H1 (cell line): ENCODE measurements at regions not wholly inside any gene's neighbourhood (a gene's known extent, or its start where the extent isn't known, plus 50 kb on each side); places are given as distances from the start of the nearest gene placed in this dataset.

ENCODE experiments used
- CTCF ChIA-PET: fragments of 300-600 bp; sonication (Branson Sonifier 250); formaldehyde crosslinking; loops from one replicate; lab custom pipeline; 2021; ENCODE audit not compliant: partially characterized antibody; lab: Charles Lee
- POLR2A ChIA-PET: fragments of 300-600 bp; sonication (Branson Sonifier 250); formaldehyde crosslinking; loops from one replicate; lab custom pipeline; 2021; ENCODE audit warnings: inconsistent platforms; ENCODE audit not compliant: partially characterized antibody; lab: Charles Lee
- DNase-seq, 2 experiments: peaks; one replicate each; pipeline versions ENCODE4 v3.0.0 to v3.0.0-alpha.2; 2010 to 2022; ENCODE audit warnings: low spot score in 2 of 2, low read depth in 1 of 2, mixed read lengths in 1 of 2
- FAIRE-seq: peaks from 2 replicates; lab custom pipeline; 2011; peaks lifted over from hg19 to GRCh38; lab: Jason Lieb, UNC
- H2AFZ ChIP-seq: 2 replicates; pipeline ENCODE4 v1.8.1; 2012; ENCODE audit warnings: low read length, inconsistent platforms
- H2AK5ac ChIP-seq: 2 replicates; pipeline ENCODE4 v1.6.1; 2013; ENCODE audit warnings: low read depth, low read length
- H2BK120ac ChIP-seq: replicated peaks from 2 replicates; pipeline ENCODE3; 2013; ENCODE audit warnings: low read depth, low read length, inconsistent platforms
- H2BK12ac ChIP-seq: 2 replicates; pipeline ENCODE4 v1.6.1; 2013; ENCODE audit warnings: low read depth, low read length
- H2BK15ac ChIP-seq: 2 replicates; pipeline ENCODE4 v1.6.1; 2013; ENCODE audit warnings: low read length
- H2BK20ac ChIP-seq: 2 replicates; pipeline ENCODE4 v1.6.1; 2013; ENCODE audit warnings: low read length
- H2BK5ac ChIP-seq: 2 replicates; pipeline ENCODE4 v1.6.1; 2013; ENCODE audit warnings: low read depth, low read length
- H3K14ac ChIP-seq: 2 replicates; pipeline ENCODE4 v1.6.1; 2013; ENCODE audit warnings: inconsistent platforms; ENCODE audit not compliant: insufficient read length
- H3K18ac ChIP-seq: 2 replicates; pipeline ENCODE4 v1.6.1; 2013; ENCODE audit warnings: low read length; ENCODE audit errors: extremely low read depth
- H3K23ac ChIP-seq: 2 replicates; pipeline ENCODE4 v1.6.1; 2013; ENCODE audit warnings: inconsistent platforms; ENCODE audit not compliant: insufficient read length
- H3K23me2 ChIP-seq: 2 replicates; pipeline ENCODE4 v1.6.1; 2013; ENCODE audit warnings: low read depth, low read length
- H3K27ac ChIP-seq: 2 replicates; pipeline ENCODE4 v1.6.1; 2011; ENCODE audit warnings: low read depth, low read length, inconsistent platforms
- H3K27me3 ChIP-seq, 4 experiments: replicated peaks in 1 of 4; 1 replicate in 1 of 4; 2 replicates in 3 of 4; pipeline versions ENCODE4 v1.6.1 to v1.8.1; 2011 to 2013; ENCODE audit warnings: low read length in 3 of 4, mild to moderate bottlenecking in 3 of 4, inconsistent platforms in 2 of 4, mixed read lengths in 2 of 4, moderate library complexity in 1 of 4; ENCODE audit not compliant: control insufficient read depth in 3 of 4, insufficient read depth in 3 of 4; ENCODE audit errors: extremely low read depth in 1 of 4
- H3K36me3 ChIP-seq, 4 experiments: 2 replicates each; pipeline versions ENCODE4 v1.6.1 to v1.8.1; 2011 to 2013; ENCODE audit warnings: mild to moderate bottlenecking in 4 of 4, low read length in 3 of 4, moderate library complexity in 2 of 4, control low read depth in 1 of 4, inconsistent platforms in 1 of 4; ENCODE audit not compliant: insufficient read depth in 4 of 4, control insufficient read depth in 2 of 4
- H3K4ac ChIP-seq: replicated peaks from 2 replicates; pipeline ENCODE3; 2013; ENCODE audit warnings: low read length, low read depth, mixed read lengths, inconsistent platforms; ENCODE audit not compliant: insufficient read length
- H3K4me1 ChIP-seq, 4 experiments: replicated peaks in 1 of 4; 1 replicate in 1 of 4; 2 replicates in 3 of 4; pipeline versions ENCODE4 v1.6.1 to v1.8.1; 2011 to 2013; ENCODE audit warnings: low read length in 3 of 4, inconsistent platforms in 2 of 4, mixed read lengths in 1 of 4; ENCODE audit not compliant: insufficient read depth in 4 of 4, control insufficient read depth in 3 of 4
- H3K4me2 ChIP-seq, 2 experiments: 2 replicates each; pipeline versions ENCODE4 v1.6.1 to v1.8.1; 2011 to 2013; ENCODE audit warnings: low read depth in 2 of 2, low read length in 2 of 2, control low read depth in 1 of 2, inconsistent platforms in 1 of 2, mild to moderate bottlenecking in 1 of 2; ENCODE audit not compliant: insufficient read depth in 1 of 2
- H3K4me3 ChIP-seq, 4 experiments: fragments of 200-600, 300-600 bp in 1 of 4; sonication (generic), shearing (Covaris generic), sonication (Bioruptor Twin) in 1 of 4; 2 replicates each; pipeline versions ENCODE4 v1.5.1 to v1.8.1; 2011 to 2016; ENCODE audit warnings: low read length in 4 of 4, low read depth in 3 of 4, control low read depth in 2 of 4, inconsistent platforms in 2 of 4, mild to moderate bottlenecking in 2 of 4, mixed read lengths in 1 of 4, moderate library complexity in 1 of 4; ENCODE audit not compliant: insufficient read depth in 2 of 4; ENCODE audit errors: extremely low read depth in 1 of 4
- H3K56ac ChIP-seq: replicated peaks from 2 replicates; pipeline ENCODE3; 2013; ENCODE audit warnings: low read depth, mild to moderate bottlenecking, mixed read lengths, low read length, inconsistent platforms; ENCODE audit not compliant: insufficient read length
- H3K79me1 ChIP-seq: 2 replicates; pipeline ENCODE4 v1.6.1; 2013; ENCODE audit warnings: low read depth, low read length, control low read depth
- H3K79me2 ChIP-seq, 2 experiments: 2 replicates each; pipeline versions ENCODE4 v1.6.1 to v1.8.1; 2012 to 2013; ENCODE audit warnings: low read length in 2 of 2, mild to moderate bottlenecking in 2 of 2, inconsistent platforms in 1 of 2; ENCODE audit not compliant: insufficient read depth in 2 of 2, control insufficient read depth in 1 of 2
- H3K9ac ChIP-seq, 4 experiments: replicated peaks in 1 of 4; 1 replicate in 1 of 4; 2 replicates in 3 of 4; pipeline versions ENCODE4 v1.6.1 to v1.8.1; 2011 to 2013; ENCODE audit warnings: low read depth in 3 of 4, low read length in 3 of 4, control low read depth in 2 of 4, mild to moderate bottlenecking in 2 of 4, moderate library complexity in 2 of 4, inconsistent platforms in 1 of 4; ENCODE audit errors: extremely low read depth in 1 of 4
- H3K9me3 ChIP-seq, 2 experiments: 2 replicates each; pipeline versions ENCODE4 v1.6.1 to v1.8.1; 2012 to 2013; ENCODE audit warnings: mild to moderate bottlenecking in 2 of 2, moderate library complexity in 2 of 2, control low read depth in 1 of 2, inconsistent platforms in 1 of 2, low read depth in 1 of 2, low read length in 1 of 2, mixed read lengths in 1 of 2; ENCODE audit not compliant: insufficient read depth in 2 of 2
- H4K20me1 ChIP-seq, 2 experiments: replicated peaks in 1 of 2; 2 replicates each; pipeline versions ENCODE3 to v1.8.1; 2011 to 2013; ENCODE audit warnings: inconsistent platforms in 2 of 2, low read length in 2 of 2, mild to moderate bottlenecking in 1 of 2; ENCODE audit not compliant: insufficient read depth in 2 of 2, control insufficient read depth in 1 of 2
- H4K5ac ChIP-seq: 2 replicates; pipeline ENCODE4 v1.6.1; 2013; ENCODE audit warnings: low read length, low read depth, mixed read lengths, inconsistent platforms; ENCODE audit not compliant: insufficient read length
- H4K8ac ChIP-seq: 2 replicates; pipeline ENCODE4 v1.8.0; 2013; ENCODE audit warnings: mild to moderate bottlenecking, moderate library complexity, low read length, inconsistent platforms; ENCODE audit not compliant: insufficient read depth; ENCODE audit errors: extremely low read depth
- H4K91ac ChIP-seq: replicated peaks from 2 replicates; pipeline ENCODE3; 2013; ENCODE audit warnings: low read length, mixed read lengths, inconsistent platforms; ENCODE audit not compliant: insufficient read length
- ASH2L ChIP-seq: fragments of 200-600, 300-600 bp; sonication (generic); IDR thresholded peaks from one replicate; pipeline ENCODE4 v1.7.1; 2017; ENCODE audit warnings: low read length
- CBX8 ChIP-seq: fragments of 300-800, 300-1000 bp; sonication (generic); IDR thresholded peaks from 2 replicates; pipeline ENCODE4 v1.7.1; 2016; ENCODE audit warnings: low read depth, low read length, borderline replicate concordance
- CHD1 ChIP-seq: IDR thresholded peaks from 2 replicates; pipeline ENCODE4 v1.6.1; 2012; ENCODE audit warnings: low read depth, low read length, improper control_type of control experiment
- CREB1 ChIP-seq: IDR thresholded peaks from 2 replicates; pipeline ENCODE4 v1.6.1; 2012; ENCODE audit warnings: inconsistent platforms
- EZH2 ChIP-seq: fragments of 200-600 bp; sonication (generic); IDR thresholded peaks from 2 replicates; pipeline ENCODE4 v1.7.1; 2012; ENCODE audit warnings: low read depth, mild to moderate bottlenecking, moderate library complexity, low read length, inconsistent platforms; ENCODE audit not compliant: severe bottlenecking
- FOSL1 ChIP-seq: IDR thresholded peaks from 2 replicates; pipeline ENCODE4 v1.6.1; 2011; ENCODE audit warnings: mild to moderate bottlenecking, low read depth, low read length, moderate library complexity; ENCODE audit not compliant: insufficient read depth
- JUN ChIP-seq: IDR thresholded peaks from 2 replicates; pipeline ENCODE4 v1.6.1; 2011; ENCODE audit warnings: low read depth, mild to moderate bottlenecking, improper control_type of control experiment, low read length
- KDM1A ChIP-seq: fragments of 200-600, 300-600 bp; sonication (generic); IDR thresholded peaks from 2 replicates; pipeline ENCODE4 v1.7.1; 2016; ENCODE audit warnings: mild to moderate bottlenecking, low read length, borderline replicate concordance
- NRF1 ChIP-seq: IDR thresholded peaks from 2 replicates; pipeline ENCODE4 v1.6.1; 2011; ENCODE audit warnings: mild to moderate bottlenecking, low read depth, low read length, improper control_type of control experiment
- PHF8 ChIP-seq: fragments of 200-600 bp; sonication (generic); conservative IDR thresholded peaks from 2 replicates; pipeline ENCODE4 v1.7.1; 2012; ENCODE audit warnings: low read depth, mild to moderate bottlenecking, inconsistent platforms, low read length, moderate library complexity
- POLR2AphosphoS5 ChIP-seq: IDR thresholded peaks from 2 replicates; pipeline ENCODE4 v1.6.1; 2011; ENCODE audit warnings: low read depth, low read length
- RXRA ChIP-seq: IDR thresholded peaks from 2 replicates; pipeline ENCODE4 v1.6.1; 2011; ENCODE audit warnings: low read depth, mild to moderate bottlenecking, low read length, moderate library complexity; ENCODE audit not compliant: insufficient read depth
- TAF7 ChIP-seq: optimal IDR thresholded peaks from 2 replicates; pipeline ENCODE3; 2011; ENCODE audit warnings: low read depth, mild to moderate bottlenecking, inconsistent platforms, low read length, moderate library complexity, borderline replicate concordance
- WGBS, 2 experiments: shearing (Covaris generic) in 1 of 2; methylation state at CpG; one replicate each; pipeline versions ENCODE4 v1.1.6 to v1.1.7; 2013 to 2015; ENCODE audit warnings: low lambda C conversion rate in 2 of 2, mixed read lengths in 2 of 2, inconsistent platforms in 1 of 2, low coverage in 1 of 2, missing lambda C conversion rate in 1 of 2; ENCODE audit not compliant: insufficient replicate concordance in 2 of 2, insufficient coverage in 1 of 2, insufficient read length in 1 of 2; ENCODE audit errors: extremely low coverage in 1 of 2, missing lambda C conversion rate in 1 of 2; 5-methylcytosine and 5-hydroxymethylcytosine counted together
- TF ChIP-seq, protein P1 (sequence below): IDR thresholded peaks from 2 replicates; pipeline ENCODE4 v1.6.1; 2012; ENCODE audit warnings: low read length, inconsistent platforms

DNA sequence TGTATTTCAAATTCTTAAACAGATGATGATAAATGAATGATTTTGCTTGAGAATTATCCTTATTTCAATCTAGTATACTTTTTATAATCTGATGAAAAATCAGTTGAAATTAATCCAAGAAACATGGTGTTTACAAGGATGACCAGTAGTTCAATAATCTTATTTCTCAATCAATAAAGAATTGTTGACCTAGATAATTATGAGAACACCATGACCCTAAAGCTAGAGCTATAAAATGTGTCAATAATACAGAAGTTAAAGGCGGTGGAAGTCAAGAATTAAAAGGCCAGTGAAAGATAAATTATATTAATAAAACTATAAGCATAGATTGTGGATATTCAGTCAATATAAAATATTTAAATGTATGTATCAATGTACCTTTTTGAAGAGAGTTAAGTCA, 667.4 kb upstream of the GCFC2 start:
- no peaks in the 10 kb centered on the region for H3K9me3 ChIP-seq
- H2BK15ac ChIP-seq, result no peak overlapping the region
- no peaks in the 10 kb centered on the region for H3K36me3 ChIP-seq
- no peaks in the 10 kb centered on the region for H3K23me2 ChIP-seq
- H3K4me2 ChIP-seq, result no peak overlapping the region
- no peak overlapping the region for H4K8ac ChIP-seq
- FAIRE-seq, result no peak
- H2BK12ac ChIP-seq, result no peak overlapping the region
- H2BK20ac ChIP-seq, result no peak overlapping the region
- no peak overlapping the region for H2AK5ac ChIP-seq
- POLR2A ChIA-PET, result no interaction called here
- no peak overlapping the region for H3K4ac ChIP-seq
- no peaks in the 10 kb centered on the region for H3K27me3 ChIP-seq
- CTCF ChIA-PET, result interaction anchor here (0.6 kb wide), 1 partner anchor 42 kb away, joined by 3 read pairs; no protein-coding TSS in a partner anchor
- no peak overlapping the region for H2AFZ ChIP-seq
- H4K91ac ChIP-seq, result no peak overlapping the region
- no peak overlapping the region for H3K18ac ChIP-seq
- H3K79me2 ChIP-seq, result no peaks in the 10 kb centered on the region
- H3K4me3 ChIP-seq, result no peak overlapping the region
- H3K79me1 ChIP-seq, result no peaks in the 10 kb centered on the region
- H3K9ac ChIP-seq, result no peak overlapping the region
- WGBS, 2 experiments, result 94% methylated on average over 1 of the region's 1 CpG; no CpG with 5 or more reads in 1 of the 2 experiments
- H3K56ac ChIP-seq, result no peak overlapping the region
- no peak overlapping the region for H3K14ac ChIP-seq
- no peak overlapping the region for H3K27ac ChIP-seq
- no peak overlapping the region for H3K23ac ChIP-seq
- H4K20me1 ChIP-seq, result no peaks in the 10 kb centered on the region
- no peak overlapping the region for H2BK5ac ChIP-seq
- H2BK120ac ChIP-seq, result no peak overlapping the region
- no peak overlapping the region for H4K5ac ChIP-seq
- no peaks in the 10 kb centered on the region for H3K4me1 ChIP-seq
- DNase-seq, result no peak
- TF ChIP-seq KDM1A (no peak), CREB1 (no peak), FOSL1 (no peak), TAF7 (no peak), ASH2L (no peak), JUN (no peak), POLR2AphosphoS5 (no peak), RXRA (no peak), EZH2 (no peak), PHF8 (no peak), NRF1 (no peak), CBX8 (no peak), CHD1 (no peak)
- TF ChIP-seq, protein P1, sequence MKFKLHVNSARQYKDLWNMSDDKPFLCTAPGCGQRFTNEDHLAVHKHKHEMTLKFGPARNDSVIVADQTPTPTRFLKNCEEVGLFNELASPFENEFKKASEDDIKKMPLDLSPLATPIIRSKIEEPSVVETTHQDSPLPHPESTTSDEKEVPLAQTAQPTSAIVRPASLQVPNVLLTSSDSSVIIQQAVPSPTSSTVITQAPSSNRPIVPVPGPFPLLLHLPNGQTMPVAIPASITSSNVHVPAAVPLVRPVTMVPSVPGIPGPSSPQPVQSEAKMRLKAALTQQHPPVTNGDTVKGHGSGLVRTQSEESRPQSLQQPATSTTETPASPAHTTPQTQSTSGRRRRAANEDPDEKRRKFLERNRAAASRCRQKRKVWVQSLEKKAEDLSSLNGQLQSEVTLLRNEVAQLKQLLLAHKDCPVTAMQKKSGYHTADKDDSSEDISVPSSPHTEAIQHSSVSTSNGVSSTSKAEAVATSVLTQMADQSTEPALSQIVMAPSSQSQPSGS, result no peak
